ENCODE measurements at regions not wholly inside any gene's neighbourhood (a gene's known extent, or its start where the extent isn't known, plus 50 kb on each side); places are given as distances from the start of the nearest gene placed in this dataset.

DNA sequence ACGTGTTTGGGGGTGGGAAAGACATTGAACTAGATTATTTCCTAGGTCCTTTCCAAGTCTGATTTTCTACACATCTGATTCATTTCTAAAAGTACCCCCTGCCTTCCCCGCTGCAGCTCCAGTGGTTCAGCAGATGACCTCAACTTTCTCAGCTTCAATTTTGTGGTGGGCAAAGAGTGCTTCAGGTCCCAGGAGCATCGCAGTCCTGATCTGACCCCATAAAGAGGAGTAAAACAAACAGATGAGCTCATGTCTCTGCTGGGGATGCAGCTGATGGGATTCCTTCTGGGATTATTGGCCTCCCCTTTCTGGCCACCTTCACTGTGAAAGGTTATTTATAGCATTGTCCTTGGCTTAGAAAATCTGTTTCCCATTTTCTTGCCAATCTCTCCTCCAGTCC, 337.0 kb upstream of the PLXNA2 start:
- Histone ChIP-seq H3K9me3 (ENCODE audit: insufficient read depth, low read length) (no peaks in the 10 kb centered on the region), H3K4me2 (ENCODE audit: low read depth, low read length, poor library complexity, severe bottlenecking) (no peak overlapping the region), H3K79me2 (ENCODE audit: insufficient read depth, low read length) (no peaks in the 10 kb centered on the region), H3K4me3 (ENCODE audit: insufficient read depth, low read length, poor library complexity, severe bottlenecking) (no peak overlapping the region), H4K20me1 (ENCODE audit: low read depth, low read length) (no peaks in the 10 kb centered on the region), H3K9ac (ENCODE audit: low read length) (no peak overlapping the region), H2AFZ (ENCODE audit: low read depth, low read length, severe bottlenecking) (no peak overlapping the region), H3K9me2 (replicated peaks; ENCODE audit: insufficient read depth, low read length) (no peaks in the 10 kb centered on the region), H3K27ac (ENCODE audit: low read depth, low read length) (no peak overlapping the region), H3K27me3 (ENCODE audit: low read length) (no peaks in the 10 kb centered on the region), H3F3A (ENCODE audit: insufficient read depth) (no peaks in the 10 kb centered on the region), H3K36me3 (ENCODE audit: low read length) (no peaks in the 10 kb centered on the region)
- no peak for TF ChIP-seq EZH2phosphoT487 (conservative IDR thresholded peaks at IDR 0.05; ENCODE audit: low read length)
- TF ChIP-seq, protein P1, sequence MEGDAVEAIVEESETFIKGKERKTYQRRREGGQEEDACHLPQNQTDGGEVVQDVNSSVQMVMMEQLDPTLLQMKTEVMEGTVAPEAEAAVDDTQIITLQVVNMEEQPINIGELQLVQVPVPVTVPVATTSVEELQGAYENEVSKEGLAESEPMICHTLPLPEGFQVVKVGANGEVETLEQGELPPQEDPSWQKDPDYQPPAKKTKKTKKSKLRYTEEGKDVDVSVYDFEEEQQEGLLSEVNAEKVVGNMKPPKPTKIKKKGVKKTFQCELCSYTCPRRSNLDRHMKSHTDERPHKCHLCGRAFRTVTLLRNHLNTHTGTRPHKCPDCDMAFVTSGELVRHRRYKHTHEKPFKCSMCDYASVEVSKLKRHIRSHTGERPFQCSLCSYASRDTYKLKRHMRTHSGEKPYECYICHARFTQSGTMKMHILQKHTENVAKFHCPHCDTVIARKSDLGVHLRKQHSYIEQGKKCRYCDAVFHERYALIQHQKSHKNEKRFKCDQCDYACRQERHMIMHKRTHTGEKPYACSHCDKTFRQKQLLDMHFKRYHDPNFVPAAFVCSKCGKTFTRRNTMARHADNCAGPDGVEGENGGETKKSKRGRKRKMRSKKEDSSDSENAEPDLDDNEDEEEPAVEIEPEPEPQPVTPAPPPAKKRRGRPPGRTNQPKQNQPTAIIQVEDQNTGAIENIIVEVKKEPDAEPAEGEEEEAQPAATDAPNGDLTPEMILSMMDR (IDR thresholded peaks at IDR 0.05; ENCODE audit: insufficient read depth, low read length, poor library complexity, severe bottlenecking): no peak

DNA sequence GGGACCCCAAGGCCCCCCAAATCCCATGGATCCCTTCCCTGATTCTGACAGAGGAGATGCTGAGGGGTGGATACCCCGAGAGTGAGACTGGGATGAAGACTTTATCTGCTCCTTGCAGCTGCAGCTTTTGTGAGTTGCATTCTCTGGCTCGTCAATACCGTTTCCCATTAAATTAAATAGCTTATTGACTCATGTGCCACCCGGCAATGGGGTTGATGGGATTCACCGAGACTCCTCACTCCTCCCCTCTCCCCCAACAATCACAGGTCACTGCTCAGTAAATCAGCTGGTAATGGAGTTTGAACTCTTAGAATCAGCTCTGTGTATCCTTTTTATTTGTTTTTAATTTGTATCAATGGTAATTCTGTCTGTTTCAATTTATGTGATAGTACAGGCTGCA, 337.5 kb upstream of the PLXNA2 start:
- H3K4me3 ChIP-seq (ENCODE audit: insufficient read depth, low read length, poor library complexity, severe bottlenecking): no peak overlapping the region
- TF ChIP-seq, protein P1 (IDR thresholded peaks at IDR 0.05; ENCODE audit: insufficient read depth, low read length, poor library complexity, severe bottlenecking): no peak
- TF ChIP-seq EZH2phosphoT487 (conservative IDR thresholded peaks at IDR 0.05; ENCODE audit: low read length): no peak
- H3K79me2 ChIP-seq (ENCODE audit: insufficient read depth, low read length): no peaks in the 10 kb centered on the region
- H3F3A ChIP-seq (ENCODE audit: insufficient read depth): no peaks in the 10 kb centered on the region
- no peak overlapping the region for H3K4me2 ChIP-seq (ENCODE audit: low read depth, low read length, poor library complexity, severe bottlenecking)
- no peaks in the 10 kb centered on the region for H3K9me3 ChIP-seq (ENCODE audit: insufficient read depth, low read length)
- H3K9ac ChIP-seq (ENCODE audit: low read length): no peak overlapping the region
- no peak overlapping the region for H3K27ac ChIP-seq (ENCODE audit: low read depth, low read length)
- no peaks in the 10 kb centered on the region for H3K9me2 ChIP-seq (replicated peaks; ENCODE audit: insufficient read depth, low read length)
- H3K27me3 ChIP-seq (ENCODE audit: low read length): no peaks in the 10 kb centered on the region
- H4K20me1 ChIP-seq (ENCODE audit: low read depth, low read length): no peaks in the 10 kb centered on the region
- no peak overlapping the region for H2AFZ ChIP-seq (ENCODE audit: low read depth, low read length, severe bottlenecking)
- H3K36me3 ChIP-seq (ENCODE audit: low read length): no peaks in the 10 kb centered on the region

DNA sequence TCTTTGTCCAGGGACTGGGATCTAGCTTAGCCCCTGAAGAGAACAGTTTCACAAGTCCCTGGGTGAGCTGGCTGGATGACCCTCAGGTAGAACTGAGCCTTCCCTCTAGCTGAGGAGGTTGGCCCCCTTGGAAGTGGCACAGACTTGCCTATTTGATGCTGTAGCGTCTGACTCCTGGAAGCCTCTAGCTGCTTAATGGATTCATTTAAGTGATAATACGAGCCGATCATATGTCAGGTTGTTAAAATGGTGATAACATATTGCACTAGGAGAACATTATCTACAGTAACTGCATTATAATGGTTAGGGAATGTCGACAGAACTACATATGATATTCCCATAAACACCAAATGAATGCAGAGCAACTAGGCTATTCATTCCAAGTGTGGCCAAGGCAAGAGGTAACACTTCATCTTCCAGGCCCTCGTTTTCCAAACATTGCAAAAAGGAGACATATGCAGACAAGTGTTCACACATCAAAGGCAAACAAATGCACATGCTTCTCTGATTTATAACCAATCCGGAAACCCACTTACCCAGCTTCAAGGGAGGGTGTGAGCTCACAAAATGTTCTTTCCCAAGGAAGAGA, 340.1 kb upstream of the PLXNA2 start:
- H2AFZ ChIP-seq (ENCODE audit: low read depth, low read length, severe bottlenecking): no peak overlapping the region
- H3K27me3 ChIP-seq (ENCODE audit: low read length): no peaks in the 10 kb centered on the region
- no peaks in the 10 kb centered on the region for H4K20me1 ChIP-seq (ENCODE audit: low read depth, low read length)

More for the DNA sequence above, 340.1 kb upstream of the PLXNA2 start:
- H3F3A ChIP-seq (ENCODE audit: insufficient read depth): no peaks in the 10 kb centered on the region
- H3K9me2 ChIP-seq (replicated peaks; ENCODE audit: insufficient read depth, low read length): no peaks in the 10 kb centered on the region
- no peak overlapping the region for H3K9ac ChIP-seq (ENCODE audit: low read length)
- H3K36me3 ChIP-seq (ENCODE audit: low read length): no peaks in the 10 kb centered on the region
- TF ChIP-seq, protein P1 (IDR thresholded peaks at IDR 0.05; ENCODE audit: insufficient read depth, low read length, poor library complexity, severe bottlenecking): no peak
- TF ChIP-seq EZH2phosphoT487 (conservative IDR thresholded peaks at IDR 0.05; ENCODE audit: low read length): no peak
- no peak overlapping the region for H3K4me3 ChIP-seq (ENCODE audit: insufficient read depth, low read length, poor library complexity, severe bottlenecking)
- no peaks in the 10 kb centered on the region for H3K79me2 ChIP-seq (ENCODE audit: insufficient read depth, low read length)
- H3K27ac ChIP-seq (ENCODE audit: low read depth, low read length): no peak overlapping the region
- H3K9me3 ChIP-seq (ENCODE audit: insufficient read depth, low read length): no peaks in the 10 kb centered on the region
- no peak overlapping the region for H3K4me2 ChIP-seq (ENCODE audit: low read depth, low read length, poor library complexity, severe bottlenecking)

All from SU-DHL-6 (cell line).